ENCODE measurements at regions not wholly inside any gene's neighbourhood (a gene's known extent, or its start where the extent isn't known, plus 50 kb on each side); places are given as distances from the start of the nearest gene placed in this dataset.

- in situ Hi-C loops (cut with MboI; ENCODE audit: low pct_ligation_motif_present in 1 of 4, low pct_unique_long_range_greater_than_20kb in 1 of 4, low sequenced_read_pairs in 3 of 4) (no loop called here), intact Hi-C loops (cut with DNase I; ENCODE audit: low total_unique reads) (no loop called here)
- Histone ChIP-seq H3K9me3 (no peaks in the 10 kb centered on the region), H3K4me1 (peaks cover 0 to 17% (median 13%) of the 10 kb centered on the region in 4 donors), H3K4me3 (no peak overlapping the region), H3K27me3 (peaks cover 7% of the 10 kb centered on the region), H3K27ac (no peak overlapping the region), H3K36me3 (no peaks in the 10 kb centered on the region)
- DNase-seq = no peak
- TF ChIP-seq POLR2AphosphoS5 (IDR thresholded peaks at IDR 0.05) = no peak
- TF ChIP-seq POLR2A (IDR thresholded peaks at IDR 0.05) = no peak
- no peak for TF ChIP-seq EP300 (IDR thresholded peaks at IDR 0.05; ENCODE audit: low read depth)
- TF ChIP-seq CTCF (IDR thresholded peaks at IDR 0.05) = no peak
Observed at GRCh38 chr6:167454003-167454402, 129.1 kb downstream of the TTLL2 start.

GRCh38 chr6:167455371-167455770 lies 130.5 kb downstream of the TTLL2 start:
- no peak for TF ChIP-seq POLR2A (IDR thresholded peaks at IDR 0.05)
- TF ChIP-seq CTCF (IDR thresholded peaks at IDR 0.05) = no peak
- no peak for TF ChIP-seq POLR2AphosphoS5 (IDR thresholded peaks at IDR 0.05)
- TF ChIP-seq EP300 (IDR thresholded peaks at IDR 0.05; ENCODE audit: low read depth) = no peak

GRCh38 chr6:167462514-167463312 lies 137.8 kb downstream of the TTLL2 start:
- DNase-seq = no peak
- TF ChIP-seq CTCF (IDR thresholded peaks at IDR 0.05) (no peak), POLR2A (IDR thresholded peaks at IDR 0.05) (no peak), POLR2AphosphoS5 (IDR thresholded peaks at IDR 0.05) (no peak), EP300 (IDR thresholded peaks at IDR 0.05; ENCODE audit: low read depth) (no peak)
- no peak overlapping the region for H3K4me3 ChIP-seq
- no peak overlapping the region for H3K27ac ChIP-seq
- in situ Hi-C loops (cut with MboI; ENCODE audit: low pct_ligation_motif_present in 1 of 4, low pct_unique_long_range_greater_than_20kb in 1 of 4, low sequenced_read_pairs in 3 of 4) (no loop called here), intact Hi-C loops (cut with DNase I; ENCODE audit: low total_unique reads) (no loop called here)
- H3K4me1 ChIP-seq = no peaks in the 10 kb centered on the region
- 86 to 92% methylated on average over 3 to 12 of the region's 12 CpGs for WGBS, 2 donors (ENCODE audit: low coverage in 1 of 2)
- peaks cover 4% of the 10 kb centered on the region for H3K27me3 ChIP-seq
- H3K9me3 ChIP-seq = no peaks in the 10 kb centered on the region
- no peaks in the 10 kb centered on the region for H3K36me3 ChIP-seq

More at GRCh38 chr6:167455371-167455770, 130.5 kb downstream of the TTLL2 start:
- no peaks in the 10 kb centered on the region for H3K36me3 ChIP-seq
- peaks cover 7% of the 10 kb centered on the region for H3K27me3 ChIP-seq
- in situ Hi-C loops (cut with MboI; ENCODE audit: low pct_ligation_motif_present in 1 of 4, low pct_unique_long_range_greater_than_20kb in 1 of 4, low sequenced_read_pairs in 3 of 4) = no loop called here
- H3K4me1 ChIP-seq = peaks cover 0 to 4% (median 2%) of the 10 kb centered on the region in 4 donors
- intact Hi-C loops (cut with DNase I; ENCODE audit: low total_unique reads) = no loop called here
- no peak overlapping the region for H3K27ac ChIP-seq
- no peak overlapping the region for H3K4me3 ChIP-seq
- no peak for DNase-seq
- no peaks in the 10 kb centered on the region for H3K9me3 ChIP-seq
- WGBS, 2 donors (ENCODE audit: low coverage in 1 of 2) = 55 to 58% methylated on average over 4 of the region's 4 CpGs

GRCh38 chr6:167464177-167464576 lies 139.3 kb downstream of the TTLL2 start:
- WGBS, 2 donors (ENCODE audit: low coverage in 1 of 2) = 87 to 100% methylated on average over 1 to 7 of the region's 7 CpGs
- Histone ChIP-seq H3K9me3 (no peaks in the 10 kb centered on the region), H3K27me3 (no peaks in the 10 kb centered on the region), H3K4me3 (no peak overlapping the region), H3K27ac (no peak overlapping the region), H3K4me1 (no peaks in the 10 kb centered on the region), H3K36me3 (no peaks in the 10 kb centered on the region)
- intact Hi-C loops (cut with DNase I; ENCODE audit: low total_unique reads) = no loop called here
- DNase-seq = no peak
- TF ChIP-seq EP300 (IDR thresholded peaks at IDR 0.05; ENCODE audit: low read depth) (no peak), POLR2A (IDR thresholded peaks at IDR 0.05) (no peak), POLR2AphosphoS5 (IDR thresholded peaks at IDR 0.05) (no peak), CTCF (IDR thresholded peaks at IDR 0.05) (no peak)
- in situ Hi-C loops (cut with MboI; ENCODE audit: low pct_ligation_motif_present in 1 of 4, low pct_unique_long_range_greater_than_20kb in 1 of 4, low sequenced_read_pairs in 3 of 4) = no loop called here
